ENCODE measurements at regions not wholly inside any gene's neighbourhood (a gene's known extent, or its start where the extent isn't known, plus 50 kb on each side); places are given as distances from the start of the nearest gene placed in this dataset.
"Not testable (repeated sequence)": the region's sequence is repeated elsewhere in the genome, so short reads cannot be mapped to it uniquely, and the experiment has no call there.

GRCh38 chr3:72161285-72161684 is 376.3 kb upstream of the PROK2 start:
- H3K27me3 ChIP-seq (ENCODE audit: insufficient read depth, low read length); H3K27ac Mint-ChIP-seq; DNase-seq; H3K36me3 Mint-ChIP-seq; H3K36me3 ChIP-seq (ENCODE audit: insufficient read depth, low read length); H3K4me1 ChIP-seq (ENCODE audit: insufficient read depth, low read length); H3K9me3 ChIP-seq (ENCODE audit: control insufficient read depth in 1 of 2, low read length in 2 of 2); intact Hi-C loops (cut with micrococcal nuclease); H3K27ac ChIP-seq (ENCODE audit: low read depth, low read length); H3K4me3 ChIP-seq (ENCODE audit: low read length in 2 of 2); H3K27me3 Mint-ChIP-seq; POLR2A ChIA-PET (ENCODE audit: partially characterized antibody); H3K4me3 Mint-ChIP-seq; H3K4me1 Mint-ChIP-seq; CTCF ChIA-PET (ENCODE audit: partially characterized antibody); H3K9me3 Mint-ChIP-seq: not testable (repeated sequence)

- H3K27me3 Mint-ChIP-seq: peaks cover 0 to 5% of the 10 kb centered on the region in 2 donors
- intact Hi-C loops (cut with micrococcal nuclease): no loop called here
- Histone ChIP-seq H3K4me3 (ENCODE audit: low read length in 2 of 2) (no peak overlapping the region), H3K27me3 (ENCODE audit: insufficient read depth, low read length) (no peaks in the 10 kb centered on the region), H3K27ac (ENCODE audit: low read depth, low read length) (no peak overlapping the region), H3K9me3 (ENCODE audit: control insufficient read depth in 1 of 2, low read length in 2 of 2) (no peaks in the 10 kb centered on the region), H3K4me1 (ENCODE audit: insufficient read depth, low read length) (no peaks in the 10 kb centered on the region), H3K36me3 (ENCODE audit: insufficient read depth, low read length) (no peaks in the 10 kb centered on the region)
- ChIA-PET CTCF (ENCODE audit: partially characterized antibody) (interaction anchor here (1.1 kb wide), 1 partner anchor 28 kb away, joined by 3 read pairs; no protein-coding TSS in a partner anchor), POLR2A (ENCODE audit: partially characterized antibody) (no interaction called here)
- no peak overlapping the region for H3K27ac Mint-ChIP-seq
- no peak overlapping the region for H3K4me3 Mint-ChIP-seq
- peaks cover 0 to 5% (median 0%) of the 10 kb centered on the region in 8 donors for H3K9me3 Mint-ChIP-seq
- DNase-seq: no peak
- peaks cover 0 to 8% (median 0%) of the 10 kb centered on the region in 4 donors for H3K4me1 Mint-ChIP-seq
- no peaks in the 10 kb centered on the region for H3K36me3 Mint-ChIP-seq
Observed at GRCh38 chr3:72160351-72160750, 375.4 kb upstream of the PROK2 start.

- intact Hi-C loops (cut with micrococcal nuclease): no loop called here
- no peaks in the 10 kb centered on the region for H3K36me3 Mint-ChIP-seq
- peaks cover 0 to 8% (median 0%) of the 10 kb centered on the region in 4 donors for H3K4me1 Mint-ChIP-seq
- Histone ChIP-seq H3K4me3 (ENCODE audit: low read length in 2 of 2) (no peak overlapping the region), H3K27me3 (ENCODE audit: insufficient read depth, low read length) (no peaks in the 10 kb centered on the region), H3K36me3 (ENCODE audit: insufficient read depth, low read length) (no peaks in the 10 kb centered on the region), H3K9me3 (ENCODE audit: control insufficient read depth in 1 of 2, low read length in 2 of 2) (no peaks in the 10 kb centered on the region), H3K27ac (ENCODE audit: low read depth, low read length) (no peak overlapping the region), H3K4me1 (ENCODE audit: insufficient read depth, low read length) (no peaks in the 10 kb centered on the region)
- CTCF ChIA-PET (ENCODE audit: partially characterized antibody): no interaction called here
- H3K27me3 Mint-ChIP-seq: peaks cover 0 to 8% of the 10 kb centered on the region in 2 donors
- no peak overlapping the region for H3K27ac Mint-ChIP-seq
- no peak overlapping the region for H3K4me3 Mint-ChIP-seq
- no peak for DNase-seq
- POLR2A ChIA-PET (ENCODE audit: partially characterized antibody): no interaction called here
- H3K9me3 Mint-ChIP-seq: peaks cover 0 to 5% (median 0%) of the 10 kb centered on the region in 8 donors
Observed at GRCh38 chr3:72159487-72159886, 374.5 kb upstream of the PROK2 start.

GRCh38 chr3:72158639-72159326 is 373.8 kb upstream of the PROK2 start:
- Mint-ChIP-seq H3K27ac (no peak overlapping the region), H3K4me1 (peaks cover 0 to 8% (median 0%) of the 10 kb centered on the region in 4 donors)
- CTCF ChIA-PET (ENCODE audit: partially characterized antibody): no interaction called here

GRCh38 chr3:72157748-72158638 is 373.0 kb upstream of the PROK2 start:
- POLR2A ChIA-PET (ENCODE audit: partially characterized antibody): no interaction called here
- Histone ChIP-seq H3K36me3 (ENCODE audit: insufficient read depth, low read length) (no peaks in the 10 kb centered on the region), H3K4me3 (ENCODE audit: low read length in 2 of 2) (no peak overlapping the region), H3K9me3 (ENCODE audit: control insufficient read depth in 1 of 2, low read length in 2 of 2) (no peaks in the 10 kb centered on the region), H3K27ac (ENCODE audit: low read depth, low read length) (no peak overlapping the region), H3K27me3 (ENCODE audit: insufficient read depth, low read length) (no peaks in the 10 kb centered on the region), H3K4me1 (ENCODE audit: insufficient read depth, low read length) (no peaks in the 10 kb centered on the region)
- no peak for DNase-seq
- H3K27ac Mint-ChIP-seq: peak overlapping the region in 1 of 7 donors; percentile 2
- CTCF ChIA-PET (ENCODE audit: partially characterized antibody): interaction anchor here (1.8 kb wide), 1 partner anchor 14 kb away, joined by 5 read pairs; no protein-coding TSS in a partner anchor
- H3K36me3 Mint-ChIP-seq: no peaks in the 10 kb centered on the region
- no peak overlapping the region for H3K4me3 Mint-ChIP-seq
- H3K4me1 Mint-ChIP-seq: peaks cover 0 to 8% (median 0%) of the 10 kb centered on the region in 4 donors
- H3K27me3 Mint-ChIP-seq: peaks cover 0 to 8% of the 10 kb centered on the region in 2 donors
- intact Hi-C loops (cut with micrococcal nuclease): no loop called here
- peaks cover 0 to 5% (median 0%) of the 10 kb centered on the region in 8 donors for H3K9me3 Mint-ChIP-seq

More at GRCh38 chr3:72158639-72159326, 373.8 kb upstream of the PROK2 start:
- no peaks in the 10 kb centered on the region for H3K4me1 ChIP-seq (ENCODE audit: insufficient read depth, low read length)
- no peaks in the 10 kb centered on the region for H3K9me3 ChIP-seq (ENCODE audit: control insufficient read depth in 1 of 2, low read length in 2 of 2)
- Mint-ChIP-seq H3K9me3 (peaks cover 0 to 5% (median 0%) of the 10 kb centered on the region in 8 donors), H3K36me3 (no peaks in the 10 kb centered on the region), H3K27me3 (peaks cover 0 to 8% of the 10 kb centered on the region in 2 donors), H3K4me3 (no peak overlapping the region)
- intact Hi-C loops (cut with micrococcal nuclease): no loop called here
- H3K27me3 ChIP-seq (ENCODE audit: insufficient read depth, low read length): no peaks in the 10 kb centered on the region
- H3K4me3 ChIP-seq (ENCODE audit: low read length in 2 of 2): no peak overlapping the region
- no peak overlapping the region for H3K27ac ChIP-seq (ENCODE audit: low read depth, low read length)
- POLR2A ChIA-PET (ENCODE audit: partially characterized antibody): no interaction called here
- H3K36me3 ChIP-seq (ENCODE audit: insufficient read depth, low read length): no peaks in the 10 kb centered on the region
- no peak for DNase-seq

GRCh38 chr3:72155391-72156064 is 370.6 kb upstream of the PROK2 start:
- H3K36me3 ChIP-seq (ENCODE audit: insufficient read depth, low read length): no peaks in the 10 kb centered on the region
- no peaks in the 10 kb centered on the region for H3K4me1 ChIP-seq (ENCODE audit: insufficient read depth, low read length)
- DNase-seq: no peak
- H3K4me3 Mint-ChIP-seq: no peak overlapping the region
- no peaks in the 10 kb centered on the region for H3K36me3 Mint-ChIP-seq
- POLR2A ChIA-PET (ENCODE audit: partially characterized antibody): no interaction called here
- H3K9me3 ChIP-seq (ENCODE audit: control insufficient read depth in 1 of 2, low read length in 2 of 2): no peaks in the 10 kb centered on the region
- H3K27ac ChIP-seq (ENCODE audit: low read depth, low read length): no peak overlapping the region
- H3K27me3 Mint-ChIP-seq: peaks cover 0 to 3% of the 10 kb centered on the region in 2 donors
- no peaks in the 10 kb centered on the region for H3K27me3 ChIP-seq (ENCODE audit: insufficient read depth, low read length)
- H3K9me3 Mint-ChIP-seq: no peaks in the 10 kb centered on the region
- CTCF ChIA-PET (ENCODE audit: partially characterized antibody): no interaction called here
- H3K4me1 Mint-ChIP-seq: peaks cover 0 to 8% (median 0%) of the 10 kb centered on the region in 4 donors
- intact Hi-C loops (cut with micrococcal nuclease): no loop called here
- H3K27ac Mint-ChIP-seq: no peak overlapping the region
- no peak overlapping the region for H3K4me3 ChIP-seq (ENCODE audit: low read length in 2 of 2)

All from CD4-positive, alpha-beta memory T cell (primary cell).